Suprapubic skin (tissue), 4 donors: ENCODE measurements at regions not wholly inside any gene's neighbourhood (a gene's known extent, or its start where the extent isn't known, plus 50 kb on each side); places are given as distances from the start of the nearest gene placed in this dataset.

Source experiments
- DNase-seq, 2 donors: peaks; one replicate each; pipeline ENCODE4 v3.0.0-alpha.2; 2019; ENCODE audit warnings: low spot score in 2 of 2
- H3K27ac ChIP-seq: fragments of 200-600 bp; sonication (generic); one replicate; pipeline ENCODE4 v1.5.1; 2019
- H3K27me3 ChIP-seq: fragments of 200-600 bp; sonication (generic); one replicate; pipeline ENCODE4 v1.5.1; 2019
- H3K36me3 ChIP-seq: fragments of 200-600 bp; sonication (generic); one replicate; pipeline ENCODE4 v1.5.1; 2019
- H3K4me1 ChIP-seq: fragments of 200-600 bp; sonication (generic); one replicate; pipeline ENCODE4 v1.5.1; 2019
- H3K4me3 ChIP-seq: fragments of 200-600 bp; sonication (generic); one replicate; pipeline ENCODE4 v1.5.1; 2019; ENCODE audit warnings: mild to moderate bottlenecking
- H3K9me3 ChIP-seq: fragments of 200-600 bp; sonication (generic); one replicate; pipeline ENCODE4 v1.5.1; 2019
- CTCF ChIP-seq, 2 donors: fragments of 200-600 bp in 1 of 2; fragments of 450-650 bp in 1 of 2; sonication (generic) in 1 of 2; IDR thresholded peaks; one replicate each; pipeline ENCODE4 v1.5.1; 2016 to 2019; ENCODE audit warnings: antibody characterized with exemption in 2 of 2, mild to moderate bottlenecking in 1 of 2, moderate library complexity in 1 of 2
- EP300 ChIP-seq: sonication (generic); formaldehyde crosslinking; IDR thresholded peaks from one replicate; pipeline ENCODE4 v1.6.1; 2017; ENCODE audit warnings: antibody characterized with exemption
- POLR2A ChIP-seq, 2 donors: fragments of 450-650 bp; IDR thresholded peaks; one replicate each; pipeline ENCODE4 v1.6.1; 2017; ENCODE audit warnings: antibody characterized with exemption in 2 of 2, mild to moderate bottlenecking in 2 of 2, moderate library complexity in 2 of 2
- POLR2AphosphoS5 ChIP-seq, 3 donors: sonication (generic); formaldehyde crosslinking; IDR thresholded peaks; one replicate each; pipeline ENCODE4 v1.6.1; 2017; ENCODE audit warnings: antibody characterized with exemption in 3 of 3
- WGBS: methylation state at CpG from one replicate; pipeline ENCODE4 v1.1.5; 2018; 5-methylcytosine and 5-hydroxymethylcytosine counted together

- Histone ChIP-seq H3K27me3 (no peaks in the 10 kb centered on the region), H3K27ac (no peak overlapping the region), H3K4me3 (no peak overlapping the region), H3K4me1 (peaks cover 7% of the 10 kb centered on the region), H3K36me3 (no peaks in the 10 kb centered on the region), H3K9me3 (no peaks in the 10 kb centered on the region)
- 84% methylated on average over 7 of the region's 7 CpGs for WGBS
- no peak for DNase-seq
- TF ChIP-seq CTCF (IDR thresholded peaks at IDR 0.05), result no peak
- TF ChIP-seq POLR2A (IDR thresholded peaks at IDR 0.05), result no peak
- no peak for TF ChIP-seq POLR2AphosphoS5 (IDR thresholded peaks at IDR 0.05)
- no peak for TF ChIP-seq EP300
These were observed 494.8 kb upstream of the HS6ST1 start for GRCh38 chr2:128813352-128814034.

GRCh38 chr2:128815248-128815647 is 496.6 kb upstream of the HS6ST1 start:
- Histone ChIP-seq H3K9me3 (no peaks in the 10 kb centered on the region), H3K27ac (no peak overlapping the region), H3K4me3 (no peak overlapping the region), H3K27me3 (no peaks in the 10 kb centered on the region), H3K36me3 (no peaks in the 10 kb centered on the region), H3K4me1 (peaks cover 3% of the 10 kb centered on the region)
- TF ChIP-seq POLR2A (IDR thresholded peaks at IDR 0.05), result no peak
- no peak for TF ChIP-seq POLR2AphosphoS5 (IDR thresholded peaks at IDR 0.05)
- TF ChIP-seq EP300, result no peak
- TF ChIP-seq CTCF (IDR thresholded peaks at IDR 0.05), result no peak
- WGBS, result 97% methylated on average over 3 of the region's 3 CpGs
- DNase-seq, result no peak

GRCh38 chr2:128817171-128817570 is 498.5 kb upstream of the HS6ST1 start:
- Histone ChIP-seq H3K9me3 (no peaks in the 10 kb centered on the region), H3K27ac (no peak overlapping the region), H3K4me1 (peaks cover 3% of the 10 kb centered on the region), H3K36me3 (no peaks in the 10 kb centered on the region), H3K27me3 (no peaks in the 10 kb centered on the region), H3K4me3 (no peak overlapping the region)
- no peak for DNase-seq
- 84% methylated on average over 5 of the region's 5 CpGs for WGBS
- TF ChIP-seq POLR2A (IDR thresholded peaks at IDR 0.05), result no peak
- TF ChIP-seq POLR2AphosphoS5 (IDR thresholded peaks at IDR 0.05), result no peak
- TF ChIP-seq EP300, result no peak
- no peak for TF ChIP-seq CTCF (IDR thresholded peaks at IDR 0.05)

- TF ChIP-seq CTCF (IDR thresholded peaks at IDR 0.05) (no peak), EP300 (no peak), POLR2A (IDR thresholded peaks at IDR 0.05) (no peak), POLR2AphosphoS5 (IDR thresholded peaks at IDR 0.05) (no peak)
- Histone ChIP-seq H3K4me3 (no peak overlapping the region), H3K27me3 (no peaks in the 10 kb centered on the region), H3K27ac (no peak overlapping the region), H3K36me3 (no peaks in the 10 kb centered on the region), H3K4me1 (peaks cover 3% of the 10 kb centered on the region), H3K9me3 (no peaks in the 10 kb centered on the region)
- DNase-seq, result no peak
- 89% methylated on average over 6 of the region's 6 CpGs for WGBS
These were observed 499.1 kb upstream of the HS6ST1 start for GRCh38 chr2:128817813-128818212.

GRCh38 chr2:128818248-128818647 is 499.6 kb upstream of the HS6ST1 start:
- no peak for DNase-seq
- H3K27ac ChIP-seq, result no peak overlapping the region
- WGBS, result 86% methylated on average over 2 of the region's 2 CpGs
- no peak overlapping the region for H3K4me3 ChIP-seq
- no peaks in the 10 kb centered on the region for H3K9me3 ChIP-seq
- H3K4me1 ChIP-seq, result peaks cover 3% of the 10 kb centered on the region
- H3K36me3 ChIP-seq, result no peaks in the 10 kb centered on the region
- no peaks in the 10 kb centered on the region for H3K27me3 ChIP-seq
- TF ChIP-seq POLR2A (IDR thresholded peaks at IDR 0.05), result no peak
- TF ChIP-seq EP300, result no peak
- no peak for TF ChIP-seq CTCF (IDR thresholded peaks at IDR 0.05)
- no peak for TF ChIP-seq POLR2AphosphoS5 (IDR thresholded peaks at IDR 0.05)
